ENCODE measurements at regions not wholly inside any gene's neighbourhood (a gene's known extent, or its start where the extent isn't known, plus 50 kb on each side); places are given as distances from the start of the nearest gene placed in this dataset.

GRCh38 chr12:42854826-42855225 is 265.3 kb upstream of the PRICKLE1 start:
- intact Hi-C loops (cut with micrococcal nuclease; ENCODE audit: unreplicated experiment) = no loop called here
- Histone ChIP-seq H3K4me1 (ENCODE audit: control insufficient read depth, insufficient read depth, low read length) (no peaks in the 10 kb centered on the region), H2AFZ (ENCODE audit: control insufficient read depth, low read depth, low read length) (no peak overlapping the region), H3K4me3 (no peak overlapping the region), H3K27me3 (replicated peaks in 1 of 2; ENCODE audit: control insufficient read depth in 2 of 2, insufficient read depth in 2 of 2, low read length in 1 of 2) (no peaks in the 10 kb centered on the region), H3K27ac (ENCODE audit: control insufficient read depth, insufficient read depth) (no peak overlapping the region), H3K36me3 (ENCODE audit: control insufficient read depth in 2 of 2, insufficient read depth in 2 of 2, low read length in 1 of 2) (no peaks in the 10 kb centered on the region), H3K79me2 (ENCODE audit: control insufficient read depth, insufficient read depth, low read length) (no peaks in the 10 kb centered on the region), H4K20me1 (ENCODE audit: control insufficient read depth, insufficient read depth) (no peaks in the 10 kb centered on the region), H3K9ac (ENCODE audit: control insufficient read depth, insufficient read depth, low read length) (no peak overlapping the region), H3K9me3 (replicated peaks; ENCODE audit: control insufficient read depth, insufficient read depth, low read length) (no peaks in the 10 kb centered on the region), H3K4me2 (ENCODE audit: control insufficient read depth, insufficient read depth) (no peak overlapping the region)
- no peak for FAIRE-seq
- SMC1A ChIA-PET (ENCODE audit: uncharacterized antibody, unreplicated experiment) = no interaction called here
- no peak for DNase-seq (ENCODE audit: low read depth, low spot score)
- no peak for TF ChIP-seq RUNX3 (IDR thresholded peaks at IDR 0.05; ENCODE audit: low read length)
- TF ChIP-seq HDGF (IDR thresholded peaks at IDR 0.05) = no peak
- no peak for TF ChIP-seq SMAD1 (IDR thresholded peaks at IDR 0.05; ENCODE audit: low read depth, partially characterized antibody)
- no peak for TF ChIP-seq SUPT20H (IDR thresholded peaks at IDR 0.05; ENCODE audit: borderline replicate concordance, control insufficient read depth, low read depth, low read length)
- POLR2A ChIA-PET = no interaction called here
- RAD21 ChIA-PET (ENCODE audit: unreplicated experiment) = no interaction called here
- no peak for ATAC-seq
- in situ Hi-C loops (cut with MboI) = no loop called here
- no TSS peak for BruUV-seq (replicated peaks)
- CTCF ChIA-PET = no interaction called here

GRCh38 chr12:42854208-42854607 is 264.7 kb upstream of the PRICKLE1 start:
- Histone ChIP-seq H3K79me2 (ENCODE audit: control insufficient read depth, insufficient read depth, low read length) (no peaks in the 10 kb centered on the region), H3K27ac (ENCODE audit: control insufficient read depth, insufficient read depth) (no peak overlapping the region), H3K9me3 (replicated peaks; ENCODE audit: control insufficient read depth, insufficient read depth, low read length) (no peaks in the 10 kb centered on the region), H2AFZ (ENCODE audit: control insufficient read depth, low read depth, low read length) (no peak overlapping the region), H3K36me3 (ENCODE audit: control insufficient read depth in 2 of 2, insufficient read depth in 2 of 2, low read length in 1 of 2) (no peaks in the 10 kb centered on the region), H4K20me1 (ENCODE audit: control insufficient read depth, insufficient read depth) (no peaks in the 10 kb centered on the region), H3K4me2 (ENCODE audit: control insufficient read depth, insufficient read depth) (no peak overlapping the region), H3K4me3 (no peak overlapping the region), H3K4me1 (ENCODE audit: control insufficient read depth, insufficient read depth, low read length) (no peaks in the 10 kb centered on the region), H3K9ac (ENCODE audit: control insufficient read depth, insufficient read depth, low read length) (no peak overlapping the region), H3K27me3 (replicated peaks in 1 of 2; ENCODE audit: control insufficient read depth in 2 of 2, insufficient read depth in 2 of 2, low read length in 1 of 2) (no peaks in the 10 kb centered on the region)
- WGBS (ENCODE audit: insufficient coverage, insufficient replicate concordance, low lambda C conversion rate, missing lambda C conversion rate) = 43% methylated on average over 2 of the region's 2 CpGs
- ChIA-PET RAD21 (ENCODE audit: unreplicated experiment) (no interaction called here), SMC1A (ENCODE audit: uncharacterized antibody, unreplicated experiment) (interaction anchor here (0.5 kb wide), 1 partner anchor 495 kb away, joined by 3 read pairs; no protein-coding TSS in a partner anchor), POLR2A (no interaction called here), CTCF (no interaction called here)
- no TSS peak for BruUV-seq (replicated peaks)
- no peak for DNase-seq (ENCODE audit: low read depth, low spot score)
- no peak for FAIRE-seq
- ATAC-seq = no peak
- in situ Hi-C loops (cut with MboI) = no loop called here
- intact Hi-C loops (cut with micrococcal nuclease; ENCODE audit: unreplicated experiment) = no loop called here
- no peak for TF ChIP-seq ZBTB33 (IDR thresholded peaks at IDR 0.05)
- no peak for TF ChIP-seq IKZF2 (IDR thresholded peaks at IDR 0.05)
- no peak for TF ChIP-seq BHLHE40 (IDR thresholded peaks at IDR 0.05; ENCODE audit: borderline replicate concordance in 1 of 2, low read depth in 2 of 2, low read length in 1 of 2)
- no peak for TF ChIP-seq KDM1A (IDR thresholded peaks at IDR 0.05; ENCODE audit: borderline replicate concordance)
- no peak for TF ChIP-seq BACH1 (IDR thresholded peaks at IDR 0.05; ENCODE audit: borderline replicate concordance)
- no peak for TF ChIP-seq ZZZ3 (IDR thresholded peaks at IDR 0.05; ENCODE audit: control insufficient read depth, insufficient read length, low read depth)
- TF ChIP-seq MTA2 (IDR thresholded peaks at IDR 0.05; ENCODE audit: low read depth) = no peak
- no peak for TF ChIP-seq POU2F2 (IDR thresholded peaks at IDR 0.05; ENCODE audit: borderline replicate concordance, low read depth, low read length)
- TF ChIP-seq MYC (IDR thresholded peaks at IDR 0.05; ENCODE audit: insufficient read depth, insufficient read length, insufficient replicate concordance, low read length, severe bottlenecking) = no peak
- TF ChIP-seq ZNF687 (IDR thresholded peaks at IDR 0.05) = no peak

Measured in GM12878 (cell line).